Right lobe of liver (tissue), 4 donors: ENCODE measurements at regions not wholly inside any gene's neighbourhood (a gene's known extent, or its start where the extent isn't known, plus 50 kb on each side); places are given as distances from the start of the nearest gene placed in this dataset.

Source experiments
- POLR2A ChIP-seq: fragments of 450-650 bp; IDR thresholded peaks from one replicate; pipeline ENCODE4 v1.6.1; 2017; ENCODE audit warnings: antibody characterized with exemption, mild to moderate bottlenecking
- TF ChIP-seq, protein P1 (sequence below), 4 donors: fragments of 200-600 bp in 3 of 4; fragments of 450-650 bp in 1 of 4; IDR thresholded peaks; one replicate each; pipeline versions ENCODE4 v1.5.1 to v1.8.0; 2016 to 2022; ENCODE audit warnings: antibody characterized with exemption in 4 of 4, mild to moderate bottlenecking in 2 of 4
- donor health status: DM: no; HTN: no; CAD: no.
- donor health status: DM: no; HTN: no; CAD: no.
- donor health status: DM: no; HTN: yes; CAD: no.

DNA sequence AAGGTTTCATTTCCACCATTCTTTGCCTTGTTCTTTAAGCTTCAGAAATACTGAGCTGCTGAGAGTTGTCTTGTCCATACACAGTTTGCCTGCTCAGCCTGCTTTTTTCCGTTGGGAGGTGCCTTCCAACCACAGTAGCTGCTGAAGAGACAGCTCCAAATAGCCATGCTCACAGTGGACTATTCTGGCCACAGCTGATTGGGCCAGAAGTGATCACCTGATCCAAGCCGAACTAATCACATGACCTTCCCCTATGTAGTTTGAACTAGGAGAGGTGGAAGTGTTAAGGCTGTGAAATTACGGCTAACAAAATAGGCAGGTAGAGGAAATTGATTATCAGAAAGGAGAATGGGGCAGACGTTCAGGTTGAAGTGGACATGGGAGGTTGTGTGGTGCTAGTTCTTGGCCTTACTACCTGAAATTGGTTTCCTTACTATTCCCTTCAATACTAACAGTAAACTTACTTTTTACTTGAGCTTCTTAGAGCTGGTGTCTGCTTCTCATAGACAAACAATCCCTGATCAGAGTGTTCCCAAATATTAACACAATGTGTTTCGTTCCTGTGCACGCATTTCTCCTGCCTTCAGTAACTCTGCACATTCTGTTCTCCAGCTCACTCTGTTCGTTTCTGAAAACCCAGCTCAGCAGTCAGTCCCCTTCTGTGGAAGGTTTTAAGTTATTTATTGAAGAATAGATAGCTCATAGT, 136.1 kb downstream of the RWDD3 start:
- TF ChIP-seq, protein P1, sequence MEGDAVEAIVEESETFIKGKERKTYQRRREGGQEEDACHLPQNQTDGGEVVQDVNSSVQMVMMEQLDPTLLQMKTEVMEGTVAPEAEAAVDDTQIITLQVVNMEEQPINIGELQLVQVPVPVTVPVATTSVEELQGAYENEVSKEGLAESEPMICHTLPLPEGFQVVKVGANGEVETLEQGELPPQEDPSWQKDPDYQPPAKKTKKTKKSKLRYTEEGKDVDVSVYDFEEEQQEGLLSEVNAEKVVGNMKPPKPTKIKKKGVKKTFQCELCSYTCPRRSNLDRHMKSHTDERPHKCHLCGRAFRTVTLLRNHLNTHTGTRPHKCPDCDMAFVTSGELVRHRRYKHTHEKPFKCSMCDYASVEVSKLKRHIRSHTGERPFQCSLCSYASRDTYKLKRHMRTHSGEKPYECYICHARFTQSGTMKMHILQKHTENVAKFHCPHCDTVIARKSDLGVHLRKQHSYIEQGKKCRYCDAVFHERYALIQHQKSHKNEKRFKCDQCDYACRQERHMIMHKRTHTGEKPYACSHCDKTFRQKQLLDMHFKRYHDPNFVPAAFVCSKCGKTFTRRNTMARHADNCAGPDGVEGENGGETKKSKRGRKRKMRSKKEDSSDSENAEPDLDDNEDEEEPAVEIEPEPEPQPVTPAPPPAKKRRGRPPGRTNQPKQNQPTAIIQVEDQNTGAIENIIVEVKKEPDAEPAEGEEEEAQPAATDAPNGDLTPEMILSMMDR (IDR thresholded peaks at IDR 0.05) = no peak
- no peak for TF ChIP-seq POLR2A
